GM23338 (cell line): ENCODE measurements at regions not wholly inside any gene's neighbourhood (a gene's known extent, or its start where the extent isn't known, plus 50 kb on each side); places are given as distances from the start of the nearest gene placed in this dataset.

Experiments used
- ATAC-seq: fragments of 200-7000 bp; cut with Tn5 transposase; 3 replicates; pipeline ENCODE4 v1.9.1; 2020
- DNase-seq: peaks from one replicate; pipeline ENCODE4 v3.0.0-alpha.2; 2015; ENCODE audit warnings: low spot score
- H2AFZ ChIP-seq: fragments of 200-600 bp; sonication (generic); 2 replicates; pipeline ENCODE4 v1.8.0; 2016; ENCODE audit warnings: antibody characterized with exemption, mild to moderate bottlenecking, moderate library complexity
- H3F3A ChIP-seq: fragments of 200-600 bp; sonication (generic); replicated peaks from 2 replicates; pipeline ENCODE4 v1.8.0; 2017; ENCODE audit warnings: antibody characterized with exemption, mixed run types, low read depth
- H3K27ac ChIP-seq: fragments of 200-600 bp; sonication (generic); 2 replicates; pipeline ENCODE4 v1.6.1; 2016; ENCODE audit warnings: low read depth
- H3K27me3 ChIP-seq: fragments of 200-600 bp; sonication (generic); 2 replicates; pipeline ENCODE4 v1.8.0; 2016; ENCODE audit warnings: mild to moderate bottlenecking, mixed run types, moderate library complexity; ENCODE audit not compliant: insufficient read depth
- H3K36me3 ChIP-seq: fragments of 200-600 bp; sonication (generic); 2 replicates; pipeline ENCODE4 v1.8.0; 2016; ENCODE audit warnings: mild to moderate bottlenecking; ENCODE audit not compliant: insufficient read depth
- H3K4me1 ChIP-seq: fragments of 200-600 bp; sonication (generic); 2 replicates; pipeline ENCODE4 v1.8.0; 2016; ENCODE audit warnings: mild to moderate bottlenecking, moderate library complexity; ENCODE audit not compliant: insufficient read depth
- H3K4me2 ChIP-seq: fragments of 200-600 bp; sonication (generic); 2 replicates; pipeline ENCODE4 v1.7.1; 2017; ENCODE audit warnings: mixed run types
- H3K4me3 ChIP-seq: fragments of 200-600 bp; sonication (generic); 2 replicates; pipeline ENCODE4 v1.6.1; 2016; ENCODE audit warnings: mixed run types
- H3K79me2 ChIP-seq: fragments of 200-600 bp; sonication (generic); replicated peaks from 2 replicates; pipeline ENCODE4 v1.8.0; 2017; ENCODE audit warnings: mild to moderate bottlenecking; ENCODE audit not compliant: insufficient read depth
- H3K9me2 ChIP-seq: fragments of 200-600 bp; sonication (generic); 2 replicates; pipeline ENCODE4 v1.8.0; 2017; ENCODE audit not compliant: insufficient read depth
- H4K20me1 ChIP-seq: fragments of 200-600 bp; sonication (generic); replicated peaks from 2 replicates; pipeline ENCODE4 v1.8.0; 2017; ENCODE audit warnings: mild to moderate bottlenecking; ENCODE audit not compliant: insufficient read depth
- H3K27ac Mint-ChIP-seq: 2 replicates; pipeline ENCODE4 v1.8.0; 2020; ENCODE audit warnings: inconsistent platforms, mild to moderate bottlenecking, moderate library complexity, mixed read lengths
- H3K27me3 Mint-ChIP-seq: 3 replicates; pipeline ENCODE4 v1.8.0; 2022; ENCODE audit warnings: low read depth, mild to moderate bottlenecking, moderate library complexity, mixed read lengths, inconsistent platforms; ENCODE audit not compliant: insufficient read depth, poor library complexity
- H3K36me3 Mint-ChIP-seq: 3 replicates; pipeline ENCODE4 v1.8.0; 2021; ENCODE audit warnings: low read depth, mild to moderate bottlenecking, inconsistent platforms, moderate library complexity, mixed read lengths
- H3K4me1 Mint-ChIP-seq: 3 replicates; pipeline ENCODE4 v1.8.0; 2020; ENCODE audit warnings: mild to moderate bottlenecking, inconsistent platforms, mixed read lengths
- H3K4me3 Mint-ChIP-seq: 3 replicates; pipeline ENCODE4 v1.8.0; 2021; ENCODE audit warnings: moderate library complexity, mild to moderate bottlenecking, inconsistent platforms, mixed read lengths
- H3K9me3 Mint-ChIP-seq: 3 replicates; pipeline ENCODE4 v1.8.0; 2020; ENCODE audit warnings: moderate library complexity, mild to moderate bottlenecking, inconsistent platforms, mixed read lengths
- CREB1 ChIP-seq: fragments of 250-450 bp; sonication (Bioruptor Pico); IDR thresholded peaks from 2 replicates; pipeline ENCODE4 v1.5.0; 2020; ENCODE audit warnings: low read depth, mild to moderate bottlenecking, moderate library complexity
- CTCF ChIP-seq, 2 experiments: fragments of 200-600 bp in 1 of 2; sonication (generic) in 1 of 2; conservative IDR thresholded peaks; 2 replicates each; pipeline versions ENCODE4 v1.5.1 to v1.6.1; 2016 to 2017; ENCODE audit warnings: antibody characterized with exemption in 2 of 2, low read depth in 2 of 2, mild to moderate bottlenecking in 2 of 2, moderate library complexity in 1 of 2
- ETS1 ChIP-seq: IDR thresholded peaks from 2 replicates; pipeline ENCODE4 v1.6.1; 2016; ENCODE audit warnings: antibody characterized with exemption
- EZH2 ChIP-seq: fragments of 200-600 bp; sonication (generic); IDR thresholded peaks from one replicate; pipeline ENCODE4 v1.8.0; 2017; ENCODE audit warnings: antibody characterized with exemption, mild to moderate bottlenecking, low read depth; ENCODE audit not compliant: unreplicated experiment
- EZH2phosphoT487 ChIP-seq: fragments of 200-600 bp; sonication (generic); IDR thresholded peaks from one replicate; pipeline ENCODE4 v1.8.1; 2018; ENCODE audit warnings: antibody characterized with exemption; ENCODE audit not compliant: unreplicated experiment
- JUNB ChIP-seq: IDR thresholded peaks from one replicate; pipeline ENCODE4 v1.6.1; 2016; ENCODE audit warnings: antibody characterized with exemption; ENCODE audit not compliant: unreplicated experiment
- NANOG ChIP-seq: IDR thresholded peaks from 2 replicates; pipeline ENCODE4 v1.6.1; 2016; ENCODE audit warnings: antibody characterized with exemption, borderline replicate concordance
- POLR2AphosphoS5 ChIP-seq: IDR thresholded peaks from 2 replicates; pipeline ENCODE4 v1.6.1; 2016; ENCODE audit warnings: antibody characterized with exemption, low read depth
- REST ChIP-seq: IDR thresholded peaks from one replicate; pipeline ENCODE4 v1.6.1; 2018; ENCODE audit warnings: antibody characterized with exemption; ENCODE audit not compliant: unreplicated experiment
- STAT1 ChIP-seq: IDR thresholded peaks from one replicate; pipeline ENCODE4 v1.6.1; 2016; ENCODE audit warnings: antibody characterized with exemption; ENCODE audit not compliant: unreplicated experiment
- ZNF114 ChIP-seq: fragments of 250-450 bp; sonication (Bioruptor Pico); IDR thresholded peaks from 2 replicates; pipeline ENCODE4 v1.5.0; 2020; ENCODE audit warnings: mild to moderate bottlenecking, moderate library complexity
- ZNF331 ChIP-seq: fragments of 250-450 bp; sonication (Bioruptor Pico); IDR thresholded peaks from 2 replicates; pipeline ENCODE4 v1.5.0; 2020; ENCODE audit warnings: low read depth, mild to moderate bottlenecking, moderate library complexity
- ZNF462 ChIP-seq: fragments of 250-450 bp; sonication (Bioruptor Pico); IDR thresholded peaks from 2 replicates; pipeline ENCODE4 v1.5.0; 2020; ENCODE audit warnings: mild to moderate bottlenecking, moderate library complexity

GRCh38 chr20:59390437-59390836, 90.0 kb downstream of the EDN3 start:
- H3K27me3 Mint-ChIP-seq, result peaks cover 16% of the 10 kb centered on the region
- H3K27ac ChIP-seq, result no peak overlapping the region
- DNase-seq (no peak), ATAC-seq (no peak)
- H3K27ac Mint-ChIP-seq, result no peak overlapping the region
- no peaks in the 10 kb centered on the region for H3F3A ChIP-seq
- no peak overlapping the region for H3K4me3 ChIP-seq
- H3K9me3 Mint-ChIP-seq, result no peaks in the 10 kb centered on the region; the same call in 1 of the 3 replicates
- TF ChIP-seq ETS1 (no peak), STAT1 (no peak), ZNF331 (CRISPR knock-in tag) (no peak), EZH2 (no peak), REST (no peak), CTCF (conservative IDR thresholded peaks at IDR 0.05; ENCODE audit: low read depth in 2 of 2) (no peak), EZH2phosphoT487 (no peak), JUNB (no peak), ZNF114 (CRISPR knock-in tag) (no peak), CREB1 (CRISPR knock-in tag) (no peak), POLR2AphosphoS5 (no peak), ZNF462 (CRISPR knock-in tag) (no peak), NANOG (no peak)
- no peak overlapping the region for H3K4me2 ChIP-seq
- H3K4me1 Mint-ChIP-seq, result peaks cover 12% of the 10 kb centered on the region; the same call in 2 of the 3 replicates
- H3K4me1 ChIP-seq, result 0 out of 2 replicates have a peak, but pooled peaks cover 6% of the 10 kb centered on the region
- no peaks in the 10 kb centered on the region; the same call in 2 of the 3 replicates for H3K36me3 Mint-ChIP-seq
- no peaks in the 10 kb centered on the region for H3K27me3 ChIP-seq
- no peaks in the 10 kb centered on the region for H3K36me3 ChIP-seq
- no peak overlapping the region for H3K4me3 Mint-ChIP-seq
- H3K79me2 ChIP-seq, result no peaks in the 10 kb centered on the region
- H2AFZ ChIP-seq, result no peak overlapping the region
- H4K20me1 ChIP-seq, result no peaks in the 10 kb centered on the region
- H3K9me2 ChIP-seq, result 0 out of 2 replicates have a peak, but pooled peaks cover under 1% of the 10 kb centered on the region
